IMR-90 (cell line): ENCODE measurements at regions not wholly inside any gene's neighbourhood (a gene's known extent, or its start where the extent isn't known, plus 50 kb on each side); places are given as distances from the start of the nearest gene placed in this dataset.

Source experiments
- BHLHE40 ChIP-seq: fragments of 150-350 bp; IDR thresholded peaks from 2 replicates; pipeline ENCODE4 v1.6.1; 2016; ENCODE audit warnings: mild to moderate bottlenecking, low read depth, low read length
- POLR2A ChIP-seq: IDR thresholded peaks from 2 replicates; pipeline ENCODE4 v1.6.1; 2012; ENCODE audit warnings: mild to moderate bottlenecking, low read depth, low read length
- RAD21 ChIP-seq: IDR thresholded peaks from 2 replicates; pipeline ENCODE4 v1.6.1; 2012; ENCODE audit warnings: low read length, improper control_type of control experiment
- RFX5 ChIP-seq: IDR thresholded peaks from 2 replicates; pipeline ENCODE4 v1.8.0; 2012; ENCODE audit warnings: low read depth, mild to moderate bottlenecking, low read length, moderate library complexity
- TF ChIP-seq, protein P1 (sequence below): conservative IDR thresholded peaks from 2 replicates; pipeline ENCODE4 v1.5.1; 2012; ENCODE audit warnings: mild to moderate bottlenecking, low read depth, low read length, improper control_type of control experiment

DNA sequence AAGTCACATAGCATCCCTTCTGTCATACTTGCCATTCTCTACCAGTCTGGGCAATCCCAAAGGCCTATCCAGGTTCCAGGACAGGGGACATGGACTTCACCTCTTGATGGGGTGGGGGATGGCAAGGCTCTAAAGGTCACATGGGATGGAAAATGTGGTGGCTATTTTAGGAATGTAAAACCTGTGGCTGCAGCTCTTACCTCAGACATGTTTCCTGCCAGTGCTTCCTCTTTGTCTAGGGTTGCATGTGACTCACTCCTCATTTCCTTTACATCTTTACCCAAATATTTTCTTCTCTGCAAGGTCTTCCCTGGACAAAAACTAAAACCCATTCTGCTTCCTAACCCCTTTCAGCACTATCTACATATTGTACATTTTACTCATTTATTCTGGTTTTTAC is 135.7 kb downstream of the BTBD3 start:
- TF ChIP-seq, protein P1, sequence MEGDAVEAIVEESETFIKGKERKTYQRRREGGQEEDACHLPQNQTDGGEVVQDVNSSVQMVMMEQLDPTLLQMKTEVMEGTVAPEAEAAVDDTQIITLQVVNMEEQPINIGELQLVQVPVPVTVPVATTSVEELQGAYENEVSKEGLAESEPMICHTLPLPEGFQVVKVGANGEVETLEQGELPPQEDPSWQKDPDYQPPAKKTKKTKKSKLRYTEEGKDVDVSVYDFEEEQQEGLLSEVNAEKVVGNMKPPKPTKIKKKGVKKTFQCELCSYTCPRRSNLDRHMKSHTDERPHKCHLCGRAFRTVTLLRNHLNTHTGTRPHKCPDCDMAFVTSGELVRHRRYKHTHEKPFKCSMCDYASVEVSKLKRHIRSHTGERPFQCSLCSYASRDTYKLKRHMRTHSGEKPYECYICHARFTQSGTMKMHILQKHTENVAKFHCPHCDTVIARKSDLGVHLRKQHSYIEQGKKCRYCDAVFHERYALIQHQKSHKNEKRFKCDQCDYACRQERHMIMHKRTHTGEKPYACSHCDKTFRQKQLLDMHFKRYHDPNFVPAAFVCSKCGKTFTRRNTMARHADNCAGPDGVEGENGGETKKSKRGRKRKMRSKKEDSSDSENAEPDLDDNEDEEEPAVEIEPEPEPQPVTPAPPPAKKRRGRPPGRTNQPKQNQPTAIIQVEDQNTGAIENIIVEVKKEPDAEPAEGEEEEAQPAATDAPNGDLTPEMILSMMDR: no peak
- no peak for TF ChIP-seq POLR2A
- TF ChIP-seq RFX5: no peak
- no peak for TF ChIP-seq RAD21
- no peak for TF ChIP-seq BHLHE40
